ENCODE measurements at regions not wholly inside any gene's neighbourhood (a gene's known extent, or its start where the extent isn't known, plus 50 kb on each side); places are given as distances from the start of the nearest gene placed in this dataset.
A peak's percentile ranks its signal among the peaks of the same experiment; 100 is the strongest.

DNA sequence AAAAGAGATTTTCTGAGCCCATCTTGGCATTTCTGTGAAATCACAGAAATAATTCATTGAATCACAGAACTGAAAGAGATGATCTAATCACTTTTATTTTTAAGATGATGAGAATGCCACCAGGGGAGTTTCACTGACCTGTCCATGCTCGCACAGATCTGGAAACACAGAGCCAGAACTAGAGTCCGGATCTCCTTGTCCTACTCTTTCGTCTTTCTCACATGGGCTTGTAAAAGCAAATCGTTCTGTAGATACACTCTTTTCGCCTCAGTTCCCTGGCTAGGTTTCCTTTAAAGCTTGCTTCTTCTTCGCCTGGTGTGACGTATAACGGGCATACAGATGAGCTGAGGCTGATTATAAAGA is 122.5 kb upstream of the SPRED1 start:
- Histone ChIP-seq H2BK12ac (ENCODE audit: low read depth, low read length) (no peak overlapping the region), H4K20me1 (replicated peaks in 1 of 2; ENCODE audit: control insufficient read depth in 1 of 2, insufficient read depth in 2 of 2, low read length in 2 of 2) (no peaks in the 10 kb centered on the region), H3K23me2 (ENCODE audit: low read depth, low read length) (no peaks in the 10 kb centered on the region), H3K4me1 (replicated peaks in 1 of 4; ENCODE audit: control insufficient read depth in 3 of 4, insufficient read depth in 4 of 4, low read length in 3 of 4) (peaks cover 0 to 3% (median 0%) of the 10 kb centered on the region in 4 experiments; a peak in 1 of 7 replicates), H3K23ac (ENCODE audit: insufficient read length) (no peak overlapping the region), H3K79me2 (ENCODE audit: control insufficient read depth in 1 of 2, insufficient read depth in 2 of 2, low read length in 2 of 2) (no peaks in the 10 kb centered on the region), H3K56ac (replicated peaks; ENCODE audit: insufficient read length, low read depth, low read length) (no peak overlapping the region), H3K9me3 (ENCODE audit: insufficient read depth in 2 of 2, low read depth in 1 of 2, low read length in 1 of 2) (no peaks in the 10 kb centered on the region), H2BK120ac (replicated peaks; ENCODE audit: low read depth, low read length) (no peak overlapping the region), H3K4me3 (ENCODE audit: extremely low read depth in 1 of 4, insufficient read depth in 2 of 4, low read depth in 3 of 4, low read length in 4 of 4) (no peak overlapping the region), H3K18ac (ENCODE audit: extremely low read depth, low read length) (no peak overlapping the region), H3K27me3 (replicated peaks in 1 of 4; ENCODE audit: control insufficient read depth in 3 of 4, extremely low read depth in 1 of 4, insufficient read depth in 3 of 4, low read length in 3 of 4) (no peaks in the 10 kb centered on the region), H3K14ac (ENCODE audit: insufficient read length) (no peak overlapping the region), H3K4ac (replicated peaks; ENCODE audit: insufficient read length, low read depth, low read length) (no peak overlapping the region), H3K36me3 (ENCODE audit: control insufficient read depth in 2 of 4, insufficient read depth in 4 of 4, low read length in 3 of 4) (no peaks in the 10 kb centered on the region), H4K8ac (ENCODE audit: extremely low read depth, insufficient read depth, low read length) (no peak overlapping the region; the same call in 1 of the 2 replicates), H3K4me2 (ENCODE audit: insufficient read depth in 1 of 2, low read depth in 2 of 2, low read length in 2 of 2) (no peak overlapping the region), H2BK5ac (ENCODE audit: low read depth, low read length) (no peak overlapping the region), H3K9ac (replicated peaks in 1 of 4; ENCODE audit: extremely low read depth in 1 of 4, low read depth in 3 of 4, low read length in 3 of 4) (no peak overlapping the region), H2AFZ (ENCODE audit: low read length) (peak overlapping the region; percentile 18; the same call in 1 of the 2 replicates), H2BK20ac (ENCODE audit: low read length) (no peak overlapping the region), H2AK5ac (ENCODE audit: low read depth, low read length) (no peak overlapping the region), H4K5ac (ENCODE audit: insufficient read length, low read depth, low read length) (no peak overlapping the region), H2BK15ac (ENCODE audit: low read length) (no peak overlapping the region), H4K91ac (replicated peaks; ENCODE audit: insufficient read length, low read length) (no peak overlapping the region), H3K27ac (ENCODE audit: low read depth, low read length) (no peak overlapping the region), H3K79me1 (ENCODE audit: low read depth, low read length) (no peaks in the 10 kb centered on the region)
- WGBS, 2 experiments (ENCODE audit: extremely low coverage in 1 of 2, insufficient coverage in 1 of 2, insufficient read length in 1 of 2, insufficient replicate concordance in 2 of 2, low coverage in 1 of 2, low lambda C conversion rate in 2 of 2, missing lambda C conversion rate in 1 of 2) = 86% methylated on average over 8 of the region's 8 CpGs; no CpG with 5 or more reads in 1 of the 2 experiments
- DNase-seq (ENCODE audit: low read depth in 1 of 2, low spot score in 2 of 2) (no peak), FAIRE-seq (no peak)
- ChIA-PET POLR2A (ENCODE audit: partially characterized antibody) (no interaction called here), CTCF (ENCODE audit: partially characterized antibody) (interaction anchor here (0.7 to 0.9 kb wide), 2 partner anchors 121 to 387 kb away, joined by 3 to 4 read pairs; no protein-coding TSS in a partner anchor)
- no peak for TF ChIP-seq RNF2 (IDR thresholded peaks at IDR 0.05; ENCODE audit: borderline replicate concordance, low read depth, low read length, missing control alignments, poor library complexity, severe bottlenecking)
- no peak for TF ChIP-seq BCL11A (IDR thresholded peaks at IDR 0.05; ENCODE audit: low read depth in 2 of 2, low read length in 2 of 2)
- TF ChIP-seq CBX8 (IDR thresholded peaks at IDR 0.05; ENCODE audit: borderline replicate concordance, low read depth, low read length) = no peak
- no peak for TF ChIP-seq SRF (IDR thresholded peaks at IDR 0.05; ENCODE audit: low read depth, low read length)
- no peak for TF ChIP-seq YY1 (IDR thresholded peaks at IDR 0.05; ENCODE audit: low read depth, low read length)
